Left colon (tissue), 2 donors: ENCODE measurements at regions not wholly inside any gene's neighbourhood (a gene's known extent, or its start where the extent isn't known, plus 50 kb on each side); places are given as distances from the start of the nearest gene placed in this dataset.

Experiments
- ATAC-seq: fragments of 200-7000 bp; cut with Tn5 transposase; one replicate; pipeline ENCODE4 v1.9.1; 2020; ENCODE audit warnings: mild to moderate bottlenecking, moderate library complexity
- DNase-seq, 2 donors: peaks; one replicate each; pipeline ENCODE4 v3.0.0-alpha.2; 2020
- intact Hi-C, 2 donors: fragments of 100-400 bp; cut with DNase I in 1 of 2; cut with micrococcal nuclease in 1 of 2; formaldehyde crosslinking; loops; one replicate each; pipeline versions ENCODE4 v1.11.2 to v1.14.0; 2022; cut with DNase I, micrococcal nuclease
- donor health status: DM: no; HTN: no; CAD: no.
- donor health status: DM: yes; HTN: yes; CAD: no.

DNA sequence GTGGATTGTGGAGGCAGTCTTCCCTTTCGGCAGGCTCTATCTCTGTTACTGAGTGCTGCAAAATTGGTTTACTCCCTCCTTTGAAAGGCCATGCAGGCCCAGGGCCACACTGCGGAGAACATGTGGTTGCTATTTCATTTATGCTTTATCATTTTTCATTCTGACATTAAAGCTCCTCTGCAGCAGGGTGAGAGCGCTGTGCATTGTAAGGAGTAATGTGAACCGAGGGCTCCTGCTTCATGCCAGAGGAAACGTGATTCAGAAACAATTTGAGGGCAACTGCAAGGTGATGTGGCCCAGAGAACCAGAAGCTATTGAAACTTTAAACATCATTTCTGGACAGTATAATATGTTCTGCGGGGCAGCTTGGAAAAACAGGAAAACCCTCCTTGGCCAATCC is 341.6 kb upstream of the NT5C1B start:
- DNase-seq: no peak
- ATAC-seq: no peak
- intact Hi-C loops: no loop called here

DNA sequence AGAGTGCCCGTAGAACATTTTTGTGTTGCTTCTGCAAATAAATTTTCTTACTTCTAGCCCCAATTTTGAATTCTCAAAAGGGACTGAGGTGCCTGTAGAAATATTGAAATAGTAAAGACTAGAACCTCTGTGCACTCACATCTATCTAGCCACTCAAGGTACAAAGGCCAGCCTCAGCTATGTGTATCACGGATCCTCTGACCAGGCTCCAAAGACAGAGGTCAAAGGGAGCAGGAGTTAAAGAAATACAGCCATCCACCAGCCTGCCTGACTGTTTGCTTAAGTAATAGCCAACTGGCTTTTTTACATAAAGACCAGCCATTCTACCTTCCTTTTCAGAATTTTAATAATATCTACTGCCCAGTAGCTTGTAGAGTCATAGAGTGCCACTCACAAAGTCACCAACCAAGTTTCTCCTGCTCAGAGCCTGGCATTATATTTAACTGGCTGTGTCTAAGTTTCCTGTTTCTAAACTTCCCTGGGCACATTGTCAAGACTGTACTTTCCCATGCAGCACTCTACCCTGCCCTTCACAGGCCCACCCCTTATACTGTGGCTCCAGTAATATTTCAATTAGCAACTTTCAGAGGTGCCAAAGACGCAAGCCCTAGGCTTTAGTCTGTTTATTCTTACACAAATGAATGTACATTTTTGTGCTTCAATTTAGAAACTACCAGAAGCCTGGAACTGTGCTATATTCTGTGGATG is 338.3 kb upstream of the NT5C1B start:
- intact Hi-C loops: no loop called here
- ATAC-seq: no peak
- DNase-seq: no peak

DNA sequence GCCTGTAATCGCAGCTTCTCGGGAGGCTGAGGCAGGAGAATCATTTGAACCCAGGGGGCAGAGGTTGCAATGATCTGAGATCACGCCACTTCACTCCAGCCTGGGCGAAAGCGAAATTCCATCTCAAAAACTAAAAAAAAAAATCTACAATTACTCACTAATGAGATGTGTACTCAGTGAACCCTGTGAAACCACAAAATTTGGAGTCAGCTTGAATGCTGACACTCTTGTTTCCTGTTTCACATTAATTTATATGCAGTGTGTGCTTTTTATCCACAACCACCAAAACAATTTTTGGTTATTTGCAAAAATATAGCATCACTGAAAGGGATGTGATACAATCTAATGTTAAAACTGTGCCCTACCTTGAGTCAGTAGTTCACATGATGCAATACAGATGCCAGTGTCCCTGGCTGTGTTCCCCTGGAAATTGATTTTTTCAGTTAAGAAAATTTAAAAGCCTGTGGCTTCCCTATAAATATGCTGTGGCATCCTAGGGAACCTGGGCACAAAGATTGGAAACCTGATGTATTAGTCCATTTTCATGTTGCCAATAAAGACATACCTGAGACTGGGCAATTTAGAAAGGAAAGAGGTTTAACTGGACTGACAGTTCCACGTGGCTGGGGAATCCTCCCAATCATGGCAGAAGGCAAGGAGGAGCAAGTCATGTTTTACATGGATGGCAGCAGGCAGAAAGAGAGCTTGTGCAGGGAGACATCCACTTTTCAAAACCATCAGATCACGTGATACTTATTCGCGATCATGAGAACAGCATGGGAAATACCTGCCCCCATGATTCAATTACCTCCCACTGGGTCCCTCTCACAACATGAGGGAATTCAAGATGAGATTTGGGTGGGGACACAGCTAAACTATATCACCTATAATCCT is 337.5 kb upstream of the NT5C1B start:
- DNase-seq: no peak
- intact Hi-C loops: no loop called here
- no peak for ATAC-seq

DNA sequence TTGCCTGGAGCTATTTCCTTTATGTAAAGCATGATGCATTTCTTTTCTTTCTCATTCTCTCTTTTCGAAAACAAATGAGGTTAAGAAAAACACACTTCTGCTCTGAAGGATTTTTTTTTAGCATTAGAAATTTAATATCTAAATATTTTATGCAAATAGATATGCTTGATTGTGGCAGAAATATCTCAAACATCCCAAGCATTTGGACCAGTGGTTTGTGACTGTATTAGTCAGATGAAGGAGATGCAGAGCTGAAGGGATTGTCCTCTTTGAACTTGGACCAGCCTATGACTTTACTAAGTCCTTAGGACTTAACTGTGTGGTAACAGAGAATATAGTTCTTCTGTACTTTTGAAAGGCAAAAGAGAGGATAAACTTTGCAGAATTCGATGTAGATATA is 335.9 kb upstream of the NT5C1B start:
- DNase-seq (no peak), ATAC-seq (no peak)
- intact Hi-C loops: no loop called here

DNA sequence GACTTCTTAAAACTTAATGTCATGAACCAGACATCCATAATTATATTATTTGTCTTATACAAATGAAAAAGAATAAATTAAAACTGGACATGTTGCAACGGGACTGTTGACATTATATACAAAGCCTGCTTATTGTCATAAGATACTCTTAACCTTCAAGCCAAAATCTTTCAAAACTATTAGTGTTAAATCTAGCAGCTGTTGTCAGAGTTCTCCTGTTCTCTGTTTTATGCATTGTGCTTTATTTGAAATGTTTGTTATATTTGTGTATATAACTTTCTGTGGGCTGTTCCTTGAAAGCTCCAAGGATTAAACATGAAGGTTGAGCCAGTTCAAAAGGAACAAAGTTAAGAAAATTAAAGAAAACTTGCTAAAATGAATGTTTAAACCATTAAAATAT is 335.5 kb upstream of the NT5C1B start:
- intact Hi-C loops: no loop called here
- DNase-seq: no peak
- no peak for ATAC-seq

DNA sequence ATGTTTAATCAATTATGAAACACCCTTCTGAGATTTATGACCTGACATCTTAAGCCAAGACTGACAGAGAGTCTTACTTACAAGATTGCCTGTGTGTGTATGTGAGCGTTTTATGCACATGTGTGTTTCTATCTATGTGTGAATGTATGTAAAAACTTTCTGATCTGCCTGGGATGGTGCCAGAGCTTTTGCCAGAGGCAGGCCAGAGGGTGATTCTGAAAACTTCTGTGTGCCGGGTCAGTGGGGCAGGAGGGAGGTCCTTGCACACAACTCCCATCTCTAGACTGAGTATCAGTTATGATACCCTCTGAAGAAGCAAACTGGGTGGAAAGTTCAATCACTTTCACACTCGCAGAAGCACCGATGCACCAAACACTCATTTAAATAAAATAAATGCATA is 335.0 kb upstream of the NT5C1B start:
- intact Hi-C loops: no loop called here
- DNase-seq (no peak), ATAC-seq (no peak)

DNA sequence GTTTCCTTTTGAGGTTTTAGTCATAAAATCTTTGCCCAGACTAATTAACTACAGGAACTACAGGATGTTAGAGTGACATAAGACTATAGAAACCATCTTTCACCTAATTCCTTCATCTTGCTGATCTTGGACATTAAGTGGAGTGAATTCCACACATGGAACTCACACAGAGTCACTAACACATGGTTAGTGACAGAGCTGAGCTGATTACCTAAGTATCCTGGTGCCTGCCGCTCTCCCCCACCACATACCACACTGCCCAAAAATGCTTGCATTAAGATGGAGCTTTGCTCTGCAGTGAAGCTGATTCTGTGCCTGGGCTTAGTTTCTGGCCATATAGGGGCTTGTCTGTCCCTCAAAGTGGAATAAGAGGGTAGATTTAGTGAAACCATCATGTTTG is 332.9 kb upstream of the NT5C1B start:
- no peak for ATAC-seq
- DNase-seq: no peak
- intact Hi-C loops: no loop called here

DNA sequence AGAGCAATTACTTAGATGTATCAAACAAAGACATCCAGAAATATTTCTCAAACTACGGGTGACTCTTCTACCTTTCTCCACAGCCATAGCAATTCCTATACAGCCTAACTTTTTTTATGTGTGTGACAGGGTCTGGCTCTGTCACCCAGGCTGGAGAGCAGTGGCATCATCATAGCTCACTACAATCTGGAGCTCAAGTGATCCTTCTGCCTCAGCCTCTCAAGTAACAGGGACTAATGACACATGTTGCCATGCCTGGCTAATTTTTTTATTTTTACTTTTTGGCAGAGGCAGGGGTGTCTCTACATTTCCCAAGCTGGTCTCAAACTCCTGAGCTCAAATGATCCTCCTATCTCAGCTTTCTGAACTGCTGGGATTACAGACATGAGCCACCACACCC is 328.9 kb upstream of the NT5C1B start:
- no peak for ATAC-seq
- intact Hi-C loops: no loop called here

DNA sequence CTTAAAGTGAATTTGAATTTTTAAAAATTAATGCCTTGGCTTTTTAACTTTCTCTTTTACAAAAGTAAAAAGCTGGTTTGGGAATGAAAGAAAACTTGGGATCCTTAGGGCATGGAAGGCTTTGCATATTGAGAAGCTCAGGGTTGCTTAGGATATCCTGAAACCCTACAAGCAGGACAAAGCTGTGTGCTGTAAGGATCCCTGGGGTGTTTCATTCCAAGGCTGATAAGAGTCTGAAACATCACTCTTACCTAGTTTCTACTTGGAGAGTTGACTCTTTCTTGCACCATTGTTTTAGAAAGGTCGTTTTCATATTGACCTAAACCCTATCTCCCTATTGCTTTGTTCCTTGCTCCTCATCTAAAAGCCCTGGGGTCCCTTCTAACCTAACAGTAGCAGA is 325.9 kb upstream of the NT5C1B start:
- intact Hi-C loops: no loop called here
- no peak for ATAC-seq
- no peak for DNase-seq

More for the DNA sequence above, 328.9 kb upstream of the NT5C1B start:
- no peak for DNase-seq

DNA sequence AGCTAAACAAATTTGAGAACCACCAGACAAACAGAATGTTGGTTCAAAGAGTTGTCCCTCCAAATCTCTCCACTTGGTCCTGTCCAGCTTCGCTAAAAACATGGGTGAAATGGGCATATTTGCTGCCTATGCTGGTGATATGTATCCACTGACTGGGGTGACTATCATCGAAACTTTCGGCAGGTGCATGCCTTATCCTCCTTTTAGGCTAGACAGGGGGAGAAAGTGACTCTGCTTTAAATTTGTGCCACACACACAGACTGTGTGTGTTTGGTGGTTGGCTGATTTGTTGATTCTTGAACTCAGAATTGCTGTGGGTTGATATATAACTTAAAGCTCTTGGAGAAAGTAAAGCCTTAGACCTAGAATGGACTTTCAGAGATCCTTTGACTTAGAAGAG is 324.1 kb upstream of the NT5C1B start:
- intact Hi-C loops: no loop called here
- DNase-seq (no peak), ATAC-seq (no peak)

DNA sequence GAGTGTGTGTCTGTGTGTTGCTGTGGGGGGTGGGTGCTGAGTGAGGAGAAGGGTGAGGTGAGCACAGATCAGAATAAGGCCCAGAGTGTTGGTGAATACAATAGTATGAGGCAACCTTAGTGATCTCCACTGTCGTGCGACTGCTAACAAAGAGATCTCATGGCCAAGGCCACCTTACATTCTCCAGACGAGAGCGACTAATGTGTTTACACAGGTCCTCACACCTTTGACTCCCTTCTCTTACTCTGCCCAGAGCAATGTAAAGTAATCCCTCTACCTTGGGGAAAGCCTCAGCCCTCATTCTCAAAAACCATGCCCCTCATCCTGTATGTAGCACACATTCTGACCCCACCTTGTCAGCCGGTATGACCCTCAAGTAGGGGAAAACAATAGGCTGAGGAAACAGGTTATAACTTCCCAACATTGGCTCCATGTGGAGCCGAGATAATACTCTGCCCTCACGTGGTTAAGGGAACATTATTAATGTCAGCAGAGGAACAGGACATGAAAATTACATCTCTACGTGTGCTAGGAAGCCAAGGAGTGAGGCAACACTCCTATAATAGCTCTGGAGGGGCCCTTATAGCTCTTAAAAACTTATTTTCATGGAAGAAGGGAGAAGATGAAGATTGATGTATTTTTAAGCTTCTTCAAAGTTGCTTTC is 323.0 kb upstream of the NT5C1B start:
- DNase-seq (no peak), ATAC-seq (no peak)
- intact Hi-C loops: no loop called here

DNA sequence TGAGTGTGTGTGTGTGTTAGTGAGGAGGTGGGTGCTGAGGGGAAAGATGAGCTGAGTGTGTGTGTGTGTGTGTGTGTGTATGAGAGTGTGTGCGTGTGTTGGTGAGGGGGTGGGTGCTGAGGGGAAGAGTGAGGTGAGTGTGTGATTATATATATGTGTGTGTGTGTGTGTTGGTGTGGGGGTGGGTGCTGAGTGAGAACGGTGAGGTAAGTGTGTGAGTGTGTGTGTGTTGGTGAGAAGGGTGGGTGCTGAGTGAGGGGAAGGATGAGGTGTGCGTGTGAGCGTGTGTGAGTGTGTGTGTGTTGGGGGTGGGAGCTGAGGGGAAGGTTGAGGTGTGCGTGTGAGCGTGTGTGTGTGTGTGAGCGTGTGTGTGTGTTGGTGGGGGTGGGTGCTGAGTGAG is 322.0 kb upstream of the NT5C1B start:
- intact Hi-C loops: no loop called here

DNA sequence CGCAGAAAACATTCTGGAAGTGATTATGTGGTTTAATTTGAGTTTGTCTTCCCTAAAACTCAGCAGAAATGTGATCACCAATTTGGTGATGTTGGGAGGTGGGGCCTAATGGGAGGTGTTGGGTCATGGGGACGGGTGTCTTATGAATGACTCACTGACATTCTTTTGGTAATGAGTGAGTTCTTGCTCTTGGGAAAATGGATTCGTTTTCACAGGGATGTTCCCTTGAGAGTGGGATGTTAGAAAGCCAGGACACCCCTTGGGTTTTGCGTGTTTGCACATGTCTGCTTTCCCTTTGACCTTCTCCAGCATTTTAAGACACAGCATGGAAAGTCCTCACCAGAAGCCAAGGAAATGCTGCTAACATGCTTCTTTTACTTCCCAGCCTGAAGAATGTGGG is 321.5 kb upstream of the NT5C1B start:
- intact Hi-C loops: no loop called here
- DNase-seq: no peak
- ATAC-seq: no peak

More for the DNA sequence above, 322.0 kb upstream of the NT5C1B start:
- DNase-seq (no peak), ATAC-seq (no peak)

DNA sequence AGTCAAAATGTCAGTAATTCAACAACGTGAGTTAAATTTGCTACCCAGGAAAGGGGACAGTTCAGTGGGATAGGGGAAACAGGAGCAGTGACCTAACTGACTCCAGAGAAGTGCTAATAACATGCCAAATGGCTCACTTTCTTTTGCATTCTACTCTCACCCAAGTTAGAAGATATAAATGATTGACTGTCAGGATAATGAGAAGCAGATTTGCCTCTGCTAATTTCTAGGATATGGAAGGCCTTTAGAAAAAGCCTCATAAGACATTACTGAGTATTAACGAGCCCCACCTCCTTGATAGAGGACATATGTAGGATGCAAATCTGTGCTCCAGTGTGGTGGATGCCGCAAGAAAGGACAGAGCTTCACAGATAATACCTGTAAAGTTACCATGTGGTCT is 318.6 kb upstream of the NT5C1B start:
- no peak for DNase-seq
- intact Hi-C loops: no loop called here
- ATAC-seq: no peak

DNA sequence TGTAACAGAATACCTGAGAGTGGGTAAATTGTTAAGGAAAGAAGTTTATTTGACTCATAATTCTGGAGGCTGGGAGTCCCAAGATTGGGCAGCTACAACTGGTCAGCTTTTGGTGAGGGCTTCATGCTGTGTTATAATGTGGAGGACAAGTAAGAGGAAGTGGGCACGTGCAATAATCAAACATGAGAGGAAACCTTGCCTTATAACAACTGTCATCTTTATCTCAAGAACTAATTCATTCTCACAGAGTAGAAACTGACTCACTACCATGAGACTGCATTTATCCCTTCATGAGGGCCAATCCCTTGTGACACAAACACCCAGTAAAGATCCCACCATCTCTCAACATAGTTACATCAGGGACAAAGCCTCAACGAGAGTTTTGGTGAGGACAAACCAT is 318.1 kb upstream of the NT5C1B start:
- ATAC-seq: no peak
- DNase-seq: no peak
- intact Hi-C loops: no loop called here

DNA sequence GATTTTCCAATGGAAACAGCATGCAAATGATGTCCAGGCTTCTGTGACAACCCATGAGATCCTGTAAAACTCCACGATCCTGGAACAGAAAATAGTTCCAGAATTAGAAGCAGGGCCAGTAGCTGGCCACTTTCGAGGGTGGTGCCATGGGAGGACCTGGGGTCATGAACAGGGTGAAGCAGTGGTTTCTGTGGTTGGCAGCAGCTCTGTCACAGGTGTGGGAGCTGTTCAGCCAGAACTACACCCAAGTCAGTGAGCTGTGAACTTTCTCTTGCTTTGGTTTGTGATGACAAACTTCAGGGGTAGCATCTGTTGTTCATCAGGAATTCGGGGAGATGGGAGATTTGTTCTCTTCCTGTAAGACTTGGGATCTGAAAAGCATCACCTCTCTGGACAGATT is 314.4 kb upstream of the NT5C1B start:
- no peak for ATAC-seq
- DNase-seq: no peak

DNA sequence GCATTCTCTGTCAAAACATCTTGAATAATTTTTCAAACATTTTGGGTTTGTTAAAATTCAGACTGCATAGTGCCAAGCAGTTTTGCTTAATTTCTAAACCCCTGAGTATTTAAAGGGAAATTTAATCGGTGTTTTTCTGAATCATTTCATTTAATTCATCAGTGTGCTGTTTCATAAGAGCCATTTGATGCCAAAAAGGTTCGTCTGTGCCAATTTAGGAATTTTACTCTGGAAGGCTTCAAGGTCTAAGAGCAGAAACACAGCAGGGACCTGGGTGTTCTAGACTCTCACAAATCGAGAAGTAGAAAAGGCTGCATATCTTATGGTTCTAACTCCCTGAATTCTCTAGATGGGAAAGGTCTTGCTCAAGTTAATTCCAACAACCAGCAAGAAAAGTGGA is 311.9 kb upstream of the NT5C1B start:
- no peak for DNase-seq
- intact Hi-C loops: no loop called here
- ATAC-seq: no peak

More for the DNA sequence above, 314.4 kb upstream of the NT5C1B start:
- intact Hi-C loops: no loop called here

DNA sequence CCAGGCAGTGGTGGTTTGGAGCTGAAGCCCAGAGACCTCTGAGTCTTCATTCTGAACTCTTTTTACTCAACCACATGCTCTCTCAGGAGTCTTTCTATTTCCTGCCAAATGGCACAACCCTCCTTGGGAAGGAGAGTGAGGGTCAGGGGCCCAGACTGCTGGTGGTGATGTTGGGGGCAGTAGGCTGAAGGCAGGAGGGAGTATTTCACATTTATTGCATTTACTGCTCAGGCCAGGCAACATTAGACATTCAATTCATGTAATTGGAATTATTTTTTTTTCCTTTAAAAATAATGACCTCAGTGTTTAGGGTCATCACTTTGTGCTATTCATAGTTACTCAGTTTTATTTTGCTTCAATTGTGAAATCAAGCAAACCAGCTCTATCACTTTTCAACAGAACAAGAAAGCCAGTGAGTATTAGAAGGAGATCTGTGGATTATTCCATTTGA is 311.3 kb upstream of the NT5C1B start:
- ATAC-seq (no peak), DNase-seq (no peak)
- intact Hi-C loops: no loop called here

DNA sequence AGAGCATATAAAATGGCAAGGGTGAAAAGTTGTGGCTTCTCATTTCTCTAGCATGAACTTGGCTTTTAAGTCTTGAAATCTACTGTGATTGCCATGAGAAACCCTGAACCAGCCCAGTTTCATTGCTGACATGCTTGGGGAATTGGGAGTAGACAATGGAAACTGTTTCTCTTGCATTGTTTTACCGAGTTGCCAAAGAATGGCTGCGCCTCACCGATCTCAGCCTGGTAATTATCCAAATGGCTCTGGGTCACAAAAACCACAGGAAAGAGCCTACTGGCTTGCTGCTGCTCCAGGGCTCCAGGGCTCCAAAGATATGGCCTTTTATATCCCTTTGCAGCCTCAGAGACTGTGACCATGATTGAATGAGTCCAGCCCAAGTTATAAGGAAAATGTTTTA is 310.4 kb upstream of the NT5C1B start:
- DNase-seq: no peak
- ATAC-seq: no peak
- intact Hi-C loops: no loop called here

DNA sequence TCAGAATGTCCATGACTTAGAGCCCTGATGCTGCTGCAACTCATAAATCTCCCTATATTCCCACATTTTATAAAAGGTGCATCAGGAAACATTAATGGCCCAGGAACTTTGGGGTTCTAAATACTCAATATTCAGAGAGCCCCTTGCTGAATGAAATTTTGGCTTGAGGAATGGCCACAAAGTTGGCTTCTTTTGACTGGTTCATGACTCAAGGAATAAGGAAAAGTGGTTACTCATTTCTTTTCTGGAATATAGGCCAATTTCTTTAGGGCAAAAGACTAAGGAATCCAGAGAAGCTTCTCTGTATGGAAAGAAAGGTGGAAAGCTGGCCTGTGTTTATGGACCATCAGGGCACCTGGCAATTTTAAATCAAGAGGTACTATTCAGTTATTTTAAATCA is 308.9 kb upstream of the NT5C1B start:
- DNase-seq: no peak
- ATAC-seq: no peak
- intact Hi-C loops: no loop called here
